Right lobe of liver (tissue), 6 donors: ENCODE measurements at regions not wholly inside any gene's neighbourhood (a gene's known extent, or its start where the extent isn't known, plus 50 kb on each side); places are given as distances from the start of the nearest gene placed in this dataset.

ENCODE experiments used
- ATAC-seq, 4 donors: fragments of 200-7000 bp; cut with Tn5 transposase; one replicate each; pipeline ENCODE4 v1.9.1; 2020; ENCODE audit warnings: mild to moderate bottlenecking in 4 of 4, moderate library complexity in 4 of 4
- DNase-seq, 3 donors: peaks; one replicate each; pipeline ENCODE4 v3.0.0-alpha.2; 2020
- H3K27ac ChIP-seq, 3 donors: fragments of 200-600 bp; one replicate each; pipeline ENCODE4 v1.8.0; 2022
- H3K27me3 ChIP-seq, 2 donors: fragments of 200-600 bp; one replicate each; pipeline ENCODE4 v1.8.0; 2022
- H3K36me3 ChIP-seq, 4 donors: fragments of 200-600 bp; sonication (generic) in 1 of 4; one replicate each; pipeline versions ENCODE4 v1.5.1 to v1.8.0; 2017 to 2022; ENCODE audit warnings: control low read depth in 1 of 4
- H3K4me1 ChIP-seq, 4 donors: fragments of 200-600 bp; sonication (generic) in 1 of 4; one replicate each; pipeline versions ENCODE4 v1.5.1 to v1.8.0; 2017 to 2022; ENCODE audit warnings: control low read depth in 1 of 4
- H3K4me3 ChIP-seq, 3 donors: fragments of 200-600 bp; one replicate each; pipeline ENCODE4 v1.8.0; 2022
- H3K9me3 ChIP-seq, 4 donors: fragments of 200-600 bp; sonication (generic) in 1 of 4; one replicate each; pipeline versions ENCODE4 v1.5.1 to v1.8.0; 2017 to 2022; ENCODE audit warnings: control low read depth in 1 of 4
- POLR2A ChIP-seq: fragments of 450-650 bp; IDR thresholded peaks from one replicate; pipeline ENCODE4 v1.6.1; 2017; ENCODE audit warnings: antibody characterized with exemption, mild to moderate bottlenecking
- WGBS: methylation state at CpG from one replicate; pipeline ENCODE4 v1.1.6; 2018; ENCODE audit warnings: low coverage, low lambda C conversion rate; ENCODE audit not compliant: insufficient coverage; ENCODE audit errors: missing lambda C conversion rate; 5-methylcytosine and 5-hydroxymethylcytosine counted together
- intact Hi-C, 2 donors: fragments of 100-400 bp; cut with DNase I; formaldehyde crosslinking; loops; one replicate each; pipeline versions ENCODE4 v1.11.2 to v1.14.1; 2022
- TF ChIP-seq, protein P1 (sequence below), 4 donors: fragments of 200-600 bp in 3 of 4; fragments of 450-650 bp in 1 of 4; IDR thresholded peaks; one replicate each; pipeline versions ENCODE4 v1.5.1 to v1.8.0; 2016 to 2022; ENCODE audit warnings: antibody characterized with exemption in 4 of 4, mild to moderate bottlenecking in 2 of 4
- donor health status: DM: no; HTN: yes; CAD: no.
- donor health status: DM: no; HTN: no; CAD: no.
- donor health status: DM: no; HTN: no; CAD: no.
- donor health status: DM: no; HTN: yes; CAD: no.
- donor health status: DM: no; HTN: yes; CAD: no.

DNA sequence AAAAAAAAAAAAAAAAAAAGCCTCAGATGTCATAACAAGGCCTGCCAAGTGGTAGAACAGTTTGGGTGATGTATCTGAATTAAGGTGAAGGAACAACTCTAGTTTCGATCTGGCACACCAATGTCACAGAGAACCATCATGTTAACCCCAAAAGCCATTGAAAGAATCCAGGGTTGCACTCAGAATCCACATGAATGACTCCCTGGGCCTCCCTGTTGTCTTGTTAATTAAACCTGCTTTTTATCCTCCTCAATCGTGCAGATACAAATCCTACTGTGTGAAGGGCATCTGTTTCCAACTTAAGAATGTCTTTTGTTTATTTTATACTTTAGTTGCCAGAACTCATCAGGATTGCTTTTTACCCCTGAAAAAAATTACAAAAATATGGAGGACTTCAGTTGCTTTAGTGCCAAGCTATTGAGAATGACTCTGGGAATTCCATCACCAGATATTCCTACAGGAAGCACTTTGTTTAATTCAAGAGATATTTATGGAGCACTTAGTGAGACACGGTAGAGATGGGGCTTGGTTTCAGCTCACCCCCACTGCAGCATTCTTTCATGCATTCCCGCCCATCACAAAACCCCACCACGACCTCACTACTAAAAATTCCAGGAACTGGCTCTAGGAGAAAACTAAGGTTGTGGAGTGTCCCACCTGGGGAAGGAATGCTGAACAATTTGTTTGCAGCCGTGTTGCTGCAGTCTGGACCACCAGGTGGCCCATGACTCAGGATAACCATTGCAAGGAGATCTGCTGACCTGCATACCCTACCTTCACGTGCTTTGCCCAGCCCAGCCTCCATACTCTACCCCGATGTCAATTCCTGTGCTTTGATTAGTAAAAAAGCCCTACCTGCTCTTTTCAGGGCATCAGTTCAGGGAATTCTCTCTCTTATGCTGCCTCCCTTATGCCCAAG lies 63.8 kb upstream of the GPRC5B start:
- no peaks in the 10 kb centered on the region for H3K36me3 ChIP-seq
- 24% methylated on average over 7 of the region's 8 CpGs for WGBS
- no peak overlapping the region for H3K27ac ChIP-seq
- no peaks in the 10 kb centered on the region for H3K4me1 ChIP-seq
- intact Hi-C loops = no loop called here
- H3K27me3 ChIP-seq = no peaks in the 10 kb centered on the region
- no peak overlapping the region for H3K4me3 ChIP-seq
- H3K9me3 ChIP-seq = no peaks in the 10 kb centered on the region
- DNase-seq (no peak), ATAC-seq (no peak)
- TF ChIP-seq POLR2A = no peak
- TF ChIP-seq, protein P1, sequence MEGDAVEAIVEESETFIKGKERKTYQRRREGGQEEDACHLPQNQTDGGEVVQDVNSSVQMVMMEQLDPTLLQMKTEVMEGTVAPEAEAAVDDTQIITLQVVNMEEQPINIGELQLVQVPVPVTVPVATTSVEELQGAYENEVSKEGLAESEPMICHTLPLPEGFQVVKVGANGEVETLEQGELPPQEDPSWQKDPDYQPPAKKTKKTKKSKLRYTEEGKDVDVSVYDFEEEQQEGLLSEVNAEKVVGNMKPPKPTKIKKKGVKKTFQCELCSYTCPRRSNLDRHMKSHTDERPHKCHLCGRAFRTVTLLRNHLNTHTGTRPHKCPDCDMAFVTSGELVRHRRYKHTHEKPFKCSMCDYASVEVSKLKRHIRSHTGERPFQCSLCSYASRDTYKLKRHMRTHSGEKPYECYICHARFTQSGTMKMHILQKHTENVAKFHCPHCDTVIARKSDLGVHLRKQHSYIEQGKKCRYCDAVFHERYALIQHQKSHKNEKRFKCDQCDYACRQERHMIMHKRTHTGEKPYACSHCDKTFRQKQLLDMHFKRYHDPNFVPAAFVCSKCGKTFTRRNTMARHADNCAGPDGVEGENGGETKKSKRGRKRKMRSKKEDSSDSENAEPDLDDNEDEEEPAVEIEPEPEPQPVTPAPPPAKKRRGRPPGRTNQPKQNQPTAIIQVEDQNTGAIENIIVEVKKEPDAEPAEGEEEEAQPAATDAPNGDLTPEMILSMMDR (IDR thresholded peaks at IDR 0.05) = no peak

GRCh38 chr16:19945934-19946333 lies 61.3 kb upstream of the GPRC5B start:
- 71% methylated on average over 1 of the region's 1 CpG for WGBS
- no peak overlapping the region for H3K4me3 ChIP-seq
- no peaks in the 10 kb centered on the region for H3K27me3 ChIP-seq
- no peak overlapping the region for H3K27ac ChIP-seq
- DNase-seq = no peak
- no peaks in the 10 kb centered on the region for H3K4me1 ChIP-seq
- no peak for TF ChIP-seq POLR2A
- TF ChIP-seq, protein P1 (IDR thresholded peaks at IDR 0.05) = no peak
- H3K9me3 ChIP-seq = no peaks in the 10 kb centered on the region
- H3K36me3 ChIP-seq = no peaks in the 10 kb centered on the region
- intact Hi-C loops = no loop called here
- ATAC-seq = no peak

GRCh38 chr16:19940195-19940594 lies 55.5 kb upstream of the GPRC5B start:
- 22% methylated on average over 3 of the region's 6 CpGs for WGBS
- DNase-seq (no peak), ATAC-seq (no peak)
- H3K4me3 ChIP-seq = no peak overlapping the region
- no peaks in the 10 kb centered on the region for H3K36me3 ChIP-seq
- no peaks in the 10 kb centered on the region for H3K9me3 ChIP-seq
- H3K27me3 ChIP-seq = no peaks in the 10 kb centered on the region
- no peaks in the 10 kb centered on the region for H3K4me1 ChIP-seq
- intact Hi-C loops = no loop called here
- H3K27ac ChIP-seq = no peak overlapping the region
- no peak for TF ChIP-seq POLR2A

- Histone ChIP-seq H3K27ac (no peak overlapping the region), H3K27me3 (no peaks in the 10 kb centered on the region), H3K36me3 (no peaks in the 10 kb centered on the region), H3K4me3 (no peak overlapping the region), H3K9me3 (no peaks in the 10 kb centered on the region), H3K4me1 (no peaks in the 10 kb centered on the region)
- ATAC-seq (no peak), DNase-seq (no peak)
- WGBS = 68% methylated on average over 5 of the region's 5 CpGs
- intact Hi-C loops = no loop called here
- TF ChIP-seq, protein P1 (IDR thresholded peaks at IDR 0.05) = no peak
- no peak for TF ChIP-seq POLR2A
Observed at GRCh38 chr16:19939553-19939952, 54.9 kb upstream of the GPRC5B start.

DNA sequence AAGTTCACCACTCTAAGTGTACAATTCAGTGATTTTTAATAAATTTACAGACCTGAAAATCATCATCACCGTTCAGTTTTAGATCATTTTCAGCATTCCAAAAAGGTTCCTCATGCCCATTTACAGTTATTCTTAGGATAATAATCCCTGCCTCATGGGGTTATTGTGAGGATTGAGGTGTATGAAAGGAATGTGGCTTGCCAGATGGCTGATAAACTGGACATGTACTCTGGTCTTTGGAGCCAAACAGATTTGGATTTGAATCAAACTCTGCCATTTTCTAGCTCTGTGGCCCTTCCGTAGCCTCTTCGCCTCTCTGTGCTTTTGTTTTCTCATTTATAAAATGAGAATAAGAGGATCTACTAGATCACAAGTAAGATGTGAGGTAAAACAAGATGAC lies 53.9 kb upstream of the GPRC5B start:
- H3K36me3 ChIP-seq = no peaks in the 10 kb centered on the region
- H3K27me3 ChIP-seq = no peaks in the 10 kb centered on the region
- H3K9me3 ChIP-seq = no peaks in the 10 kb centered on the region
- 74% methylated on average over 3 of the region's 3 CpGs for WGBS
- no peak overlapping the region for H3K4me3 ChIP-seq
- H3K4me1 ChIP-seq = no peaks in the 10 kb centered on the region
- DNase-seq (no peak), ATAC-seq (no peak)
- no peak overlapping the region for H3K27ac ChIP-seq
- TF ChIP-seq POLR2A = no peak
- TF ChIP-seq, protein P1 (IDR thresholded peaks at IDR 0.05) = no peak
- intact Hi-C loops = no loop called here
